SW480 (cell line): ENCODE measurements at regions not wholly inside any gene's neighbourhood (a gene's known extent, or its start where the extent isn't known, plus 50 kb on each side); places are given as distances from the start of the nearest gene placed in this dataset.
"Not testable (repeated sequence)": the region's sequence is repeated elsewhere in the genome, so short reads cannot be mapped to it uniquely, and the experiment has no call there.

ENCODE experiments used
- DNase-seq: peaks from one replicate; pipeline ENCODE4 v3.0.0-alpha.2; 2016; ENCODE audit warnings: low spot score

DNA sequence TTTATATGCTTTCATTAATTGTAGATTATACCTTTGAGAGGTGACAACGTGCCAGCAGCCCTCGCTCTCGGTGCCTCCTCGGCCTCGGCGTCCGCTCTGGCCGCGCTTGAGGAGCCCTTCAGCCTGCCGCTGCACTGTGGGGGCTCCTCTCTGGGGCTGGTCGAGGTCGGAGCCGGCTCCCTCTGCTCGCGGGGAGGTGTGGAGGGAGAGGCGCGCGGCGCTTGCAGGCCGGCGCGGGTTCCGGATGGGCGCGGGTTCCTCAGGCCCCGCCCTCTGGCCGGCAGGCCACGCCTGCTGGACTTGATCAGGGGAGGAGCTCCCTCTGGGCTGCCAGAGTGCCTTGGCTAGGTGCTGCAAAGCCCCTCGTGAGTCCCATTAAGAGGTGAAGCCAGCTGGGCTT is 321.1 kb upstream of the PCDH18 start:
- no peak for DNase-seq

DNA sequence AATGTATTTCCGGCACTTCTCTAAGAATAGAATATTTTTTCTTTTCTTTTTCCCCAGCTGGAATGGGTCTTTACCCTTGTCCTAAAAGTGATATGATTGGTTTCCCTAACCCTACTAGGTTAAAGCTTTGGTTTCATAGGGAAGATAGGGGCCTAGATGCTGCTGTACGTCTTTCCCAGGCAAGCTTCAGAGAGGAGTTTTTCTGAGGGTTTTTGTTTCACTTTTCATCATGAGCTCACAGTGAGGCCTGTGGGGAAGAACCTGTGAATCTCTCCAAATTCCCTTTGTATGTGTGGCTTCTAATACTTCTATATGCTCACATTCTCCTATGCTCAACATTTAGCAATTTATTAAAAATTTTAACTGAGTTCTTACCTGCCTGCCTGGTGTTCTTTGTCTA is 320.0 kb upstream of the PCDH18 start:
- no peak for DNase-seq

DNA sequence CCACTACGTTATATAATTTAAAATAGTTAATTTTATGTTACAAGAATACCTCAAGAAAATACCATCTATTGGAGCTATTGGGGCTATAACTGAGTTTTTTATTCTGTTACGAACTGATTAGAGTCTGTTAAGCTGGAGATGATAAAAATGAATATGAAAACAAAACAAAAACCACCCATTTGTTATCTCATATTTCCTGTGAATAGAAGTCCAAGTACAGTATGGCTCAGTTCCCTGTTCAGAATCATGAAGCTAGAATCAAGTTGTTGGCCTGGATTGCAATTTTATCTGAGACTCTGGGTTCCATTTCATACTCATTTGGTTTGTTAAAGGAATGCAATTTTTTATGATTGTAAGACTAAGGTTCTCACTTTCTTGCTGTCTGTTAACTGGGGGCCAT is 319.1 kb upstream of the PCDH18 start:
- no peak for DNase-seq

DNA sequence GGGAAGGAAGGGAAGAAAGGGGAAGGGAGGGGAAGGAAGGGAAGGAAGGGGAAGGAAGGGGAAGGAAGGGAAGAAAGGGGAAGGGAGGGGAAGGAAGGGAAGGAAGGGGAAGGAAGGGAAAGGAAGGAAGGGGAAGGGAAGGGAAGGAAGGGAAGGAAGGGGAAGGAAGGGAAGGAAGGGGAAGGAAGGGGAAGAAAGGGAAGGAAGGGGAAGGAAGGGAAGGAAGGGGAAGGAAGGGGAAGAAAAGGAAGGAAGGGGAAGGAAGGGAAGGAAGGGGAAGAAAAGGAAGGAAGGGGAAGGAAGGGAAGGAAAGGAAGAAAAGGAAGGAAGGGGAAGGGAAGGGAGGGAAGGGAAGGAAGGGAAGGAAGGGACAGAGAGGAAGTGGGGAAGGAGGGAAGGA is 295.7 kb upstream of the PCDH18 start:
- DNase-seq, result not testable (repeated sequence)

- DNase-seq, result no peak
Observed at GRCh38 chr4:137825505-137825904, 293.2 kb upstream of the PCDH18 start.

- no peak for DNase-seq
Observed at GRCh38 chr4:137823007-137823406, 290.7 kb upstream of the PCDH18 start.

GRCh38 chr4:137819964-137820383 is 287.7 kb upstream of the PCDH18 start:
- peak; percentile 48 for DNase-seq

DNA sequence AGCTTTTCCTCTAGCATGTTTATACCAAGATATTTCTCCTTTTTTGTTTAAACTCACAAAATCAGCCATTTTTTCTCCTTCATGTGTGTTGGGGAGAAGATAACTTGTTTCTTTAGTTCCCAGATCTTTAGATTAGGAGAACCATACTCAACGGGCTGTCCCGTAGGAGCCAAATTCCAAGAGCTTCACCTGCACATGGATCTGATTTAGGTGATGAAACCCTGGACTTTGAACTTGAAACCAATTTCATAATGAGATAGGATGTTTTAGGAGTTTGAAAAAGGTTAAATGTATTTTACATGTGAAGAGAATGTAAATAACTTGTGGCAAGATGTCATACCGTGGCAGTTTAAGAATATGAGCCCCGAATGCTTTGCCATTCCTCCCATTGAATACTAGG is 280.0 kb upstream of the PCDH18 start:
- no peak for DNase-seq

DNA sequence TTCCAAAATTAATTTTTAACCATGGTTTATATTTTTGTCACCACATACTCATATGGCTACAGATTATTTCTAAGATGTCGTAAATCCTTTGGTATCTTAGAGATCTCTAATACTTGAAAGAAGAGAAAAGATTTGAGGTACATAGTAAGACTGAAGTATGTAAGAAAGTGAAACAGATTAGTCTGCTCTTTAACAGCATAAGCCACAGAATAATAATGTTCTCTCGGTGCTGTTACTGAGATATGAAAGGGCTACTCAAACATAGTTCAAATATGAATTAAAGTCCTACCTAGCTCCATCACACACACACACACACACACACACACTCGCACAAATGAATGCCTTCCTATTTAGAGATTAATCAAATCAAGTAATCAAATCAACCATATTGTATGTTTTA is 274.1 kb upstream of the PCDH18 start:
- no peak for DNase-seq

DNA sequence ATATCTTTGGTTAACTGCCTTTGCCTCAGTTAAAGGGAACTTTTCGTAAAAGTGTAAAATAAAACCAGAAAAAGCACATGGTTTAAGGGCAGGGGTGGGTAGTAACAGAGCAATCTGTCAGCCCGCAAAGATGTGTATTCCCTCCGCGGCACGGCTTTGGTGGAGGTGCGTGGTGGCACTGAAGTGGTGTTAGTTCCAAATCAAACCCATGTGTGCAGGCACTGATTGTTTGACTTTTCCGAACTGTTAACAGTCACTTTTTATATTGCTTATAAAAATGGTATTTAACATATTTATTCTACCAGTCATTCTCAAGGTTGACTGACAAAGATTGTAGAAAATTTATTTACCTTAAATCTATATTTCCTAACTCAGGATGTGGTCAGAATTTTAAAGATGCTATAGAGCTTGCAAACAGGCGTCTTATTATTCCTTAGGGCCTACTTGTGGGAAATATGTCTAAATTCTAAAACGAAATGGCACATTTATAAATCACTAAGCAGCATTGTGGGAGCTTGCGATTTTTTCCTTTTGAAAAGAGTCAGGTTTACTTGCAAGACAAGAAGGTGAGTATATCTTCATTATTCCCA is 272.7 kb upstream of the PCDH18 start:
- DNase-seq, result no peak

GRCh38 chr4:137800861-137801260 is 268.6 kb upstream of the PCDH18 start:
- no peak for DNase-seq

DNA sequence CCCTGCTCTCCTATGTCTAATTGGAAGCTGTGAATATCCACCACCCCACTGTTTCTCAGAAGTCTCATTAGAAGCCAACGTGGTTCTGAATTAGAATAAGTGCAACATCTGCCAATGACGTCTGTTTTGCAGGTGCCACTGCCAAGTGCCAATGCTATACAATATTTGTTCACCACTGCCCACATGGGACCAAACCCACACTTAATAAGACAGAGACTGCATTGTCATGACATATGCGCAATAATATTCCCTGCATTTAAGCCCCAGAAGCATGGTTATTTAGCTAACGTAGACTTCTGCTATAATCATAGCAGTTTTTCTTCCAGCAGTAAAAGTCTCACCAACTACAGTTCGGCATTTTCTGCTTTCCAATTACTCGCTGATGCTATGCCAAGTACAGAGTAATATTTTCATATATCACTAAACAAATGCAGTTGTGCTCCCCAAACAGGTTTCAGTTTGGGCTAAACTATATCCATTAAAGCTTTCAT is 262.5 kb upstream of the PCDH18 start:
- DNase-seq, result no peak

DNA sequence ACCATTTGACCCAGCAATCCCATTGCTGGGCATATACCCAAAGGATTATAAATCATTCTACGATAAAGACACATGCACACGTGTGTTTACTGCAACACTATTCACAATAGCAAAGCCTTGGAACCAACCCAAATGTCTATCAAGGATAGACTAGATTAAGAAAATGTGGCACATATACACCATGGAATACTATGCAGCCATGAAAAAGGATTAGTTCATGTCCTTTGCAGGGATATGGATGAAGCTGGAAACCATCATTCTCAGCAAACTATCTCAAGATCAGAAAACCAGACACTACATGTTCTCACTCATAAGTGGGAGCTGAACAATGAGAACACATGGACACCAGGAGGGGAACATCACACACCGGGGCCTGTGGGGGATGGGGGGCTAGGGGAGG is 257.0 kb upstream of the PCDH18 start:
- not testable (repeated sequence) for DNase-seq

DNA sequence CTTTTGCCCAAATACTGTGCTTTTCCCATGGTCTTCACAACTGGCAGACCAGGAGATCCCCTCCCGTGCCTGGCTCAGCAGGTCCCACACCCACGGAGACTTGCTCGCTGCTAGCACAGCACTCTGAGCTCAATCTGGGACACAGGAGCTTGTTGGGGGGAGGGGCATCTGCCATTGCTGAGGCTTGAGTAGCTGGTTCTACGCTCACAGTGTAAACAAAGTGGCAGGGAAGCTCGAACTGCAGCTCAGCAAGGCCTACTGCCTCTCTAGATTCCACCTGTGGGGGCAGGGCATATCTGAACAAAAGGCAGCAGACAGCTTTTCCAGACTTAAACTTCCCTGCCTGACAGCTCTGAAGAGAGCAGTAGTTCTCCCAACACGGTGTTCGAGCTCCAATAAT is 251.6 kb upstream of the PCDH18 start:
- DNase-seq, result not testable (repeated sequence)

GRCh38 chr4:137775701-137776100 is 243.4 kb upstream of the PCDH18 start:
- no peak for DNase-seq

DNA sequence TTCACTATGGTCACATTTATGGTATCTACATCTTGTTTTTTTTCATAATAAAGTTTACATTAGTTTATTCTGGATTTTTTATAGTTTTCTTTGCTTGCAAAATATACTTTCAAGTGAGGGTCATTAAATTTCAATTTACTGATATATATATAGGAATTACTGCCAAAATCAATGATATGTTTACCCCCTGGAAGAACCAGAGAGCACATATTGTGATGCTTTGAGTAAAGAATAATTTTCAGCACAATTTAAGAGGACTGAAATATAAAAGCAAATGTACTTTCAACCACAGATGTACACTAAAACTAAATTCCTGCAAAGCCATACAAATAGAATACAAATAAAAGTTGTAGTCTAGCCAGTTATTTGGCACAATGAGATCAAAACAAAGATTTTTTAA is 242.2 kb upstream of the PCDH18 start:
- DNase-seq, result no peak

DNA sequence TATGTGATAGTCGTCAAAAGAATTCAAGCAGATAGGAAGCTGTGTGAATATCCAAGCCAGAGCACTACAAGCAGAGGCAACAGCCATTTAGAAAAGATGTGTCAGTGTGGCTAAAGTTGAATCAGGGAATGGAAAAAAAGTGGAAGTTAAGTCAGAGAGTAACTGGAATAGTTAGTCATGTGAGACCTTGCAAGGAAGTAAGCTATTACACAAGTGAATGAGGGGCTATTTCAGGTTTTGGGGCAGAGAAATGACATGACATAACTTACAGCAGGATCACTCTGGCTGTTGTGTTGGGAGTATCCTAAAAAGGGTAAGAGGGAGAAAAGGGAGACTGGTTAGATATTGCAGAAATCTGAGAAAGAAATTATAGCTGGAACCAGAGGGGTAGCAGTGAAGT is 236.6 kb upstream of the PCDH18 start:
- no peak for DNase-seq

- DNase-seq, result no peak
Observed at GRCh38 chr4:137768196-137768595, 235.9 kb upstream of the PCDH18 start.

- no peak for DNase-seq
Observed at GRCh38 chr4:137762591-137762990, 230.3 kb upstream of the PCDH18 start.

- no peak for DNase-seq
Observed at GRCh38 chr4:137754652-137755471, 222.6 kb upstream of the PCDH18 start.

DNA sequence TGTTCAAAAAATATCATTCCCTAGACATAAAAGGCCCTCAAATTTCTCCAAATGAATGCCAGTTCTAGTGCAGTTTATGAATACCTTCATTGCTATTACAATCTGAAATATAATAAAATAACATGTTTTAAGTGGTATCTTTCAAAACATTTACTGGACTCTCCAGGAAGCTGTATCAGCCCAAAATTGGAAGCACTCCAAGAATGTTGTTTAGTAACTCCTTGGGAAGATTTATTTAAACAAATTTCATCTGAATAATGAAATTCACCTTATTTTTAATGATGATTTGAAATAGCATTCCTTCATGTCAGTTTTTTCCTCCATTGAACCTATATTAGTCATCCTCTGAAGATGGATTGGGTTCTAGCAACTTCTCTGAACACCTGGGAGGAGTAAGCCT is 217.2 kb upstream of the PCDH18 start:
- DNase-seq, result no peak

GRCh38 chr4:137748616-137749015 is 216.3 kb upstream of the PCDH18 start:
- DNase-seq, result no peak

DNA sequence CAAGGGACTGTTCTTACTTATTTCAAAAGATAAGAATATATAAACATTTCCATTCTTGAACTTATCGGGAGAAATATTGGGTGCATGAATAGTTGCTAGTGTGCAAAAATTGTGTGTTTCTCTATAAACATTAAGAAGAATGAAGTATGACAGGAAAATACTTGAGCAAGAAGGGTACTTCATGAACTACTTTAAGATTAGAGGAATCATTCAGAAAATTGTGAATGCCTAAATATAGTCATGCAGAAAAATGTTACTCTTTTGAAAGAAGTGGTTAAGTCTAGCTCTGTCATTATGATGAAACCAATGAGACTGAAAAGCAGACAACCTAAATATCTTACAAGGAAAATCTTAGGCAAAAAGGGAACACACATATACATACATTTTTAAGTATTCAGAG is 207.8 kb upstream of the PCDH18 start:
- DNase-seq, result no peak

GRCh38 chr4:137739391-137739790 is 207.1 kb upstream of the PCDH18 start:
- DNase-seq, result no peak
